Endothelial cell (in vitro differentiated cells): ENCODE measurements at regions not wholly inside any gene's neighbourhood (a gene's known extent, or its start where the extent isn't known, plus 50 kb on each side); places are given as distances from the start of the nearest gene placed in this dataset.

Source experiments
- DNase-seq: peaks from one replicate; pipeline ENCODE4 v3.0.0; 2021; ENCODE audit warnings: low spot score
- H3K27ac Mint-ChIP-seq: one replicate; pipeline ENCODE4 v1.8.0; 2021; ENCODE audit warnings: mixed read lengths, inconsistent platforms; ENCODE audit not compliant: unreplicated experiment
- H3K27me3 Mint-ChIP-seq: one replicate; pipeline ENCODE4 v1.8.0; 2021; ENCODE audit warnings: mild to moderate bottlenecking, moderate library complexity, mixed read lengths, inconsistent platforms; ENCODE audit not compliant: unreplicated experiment
- H3K36me3 Mint-ChIP-seq: one replicate; pipeline ENCODE4 v1.8.0; 2021; ENCODE audit warnings: mild to moderate bottlenecking, low read depth, mixed read lengths, inconsistent platforms; ENCODE audit not compliant: unreplicated experiment
- H3K4me1 Mint-ChIP-seq: one replicate; pipeline ENCODE4 v1.8.0; 2021; ENCODE audit warnings: mild to moderate bottlenecking, mixed read lengths, inconsistent platforms; ENCODE audit not compliant: unreplicated experiment
- H3K4me3 Mint-ChIP-seq: one replicate; pipeline ENCODE4 v1.8.0; 2021; ENCODE audit warnings: mild to moderate bottlenecking, mixed read lengths, inconsistent platforms; ENCODE audit not compliant: unreplicated experiment
- H3K9me3 Mint-ChIP-seq: one replicate; pipeline ENCODE4 v1.8.0; 2021; ENCODE audit warnings: mixed read lengths, inconsistent platforms; ENCODE audit not compliant: unreplicated experiment
- TF ChIP-seq, protein P1 (sequence below): fragments of 200-600 bp; sonication (generic); IDR thresholded peaks from one replicate; pipeline ENCODE4 v1.5.0; 2021; ENCODE audit warnings: antibody characterized with exemption; ENCODE audit not compliant: unreplicated experiment

DNA sequence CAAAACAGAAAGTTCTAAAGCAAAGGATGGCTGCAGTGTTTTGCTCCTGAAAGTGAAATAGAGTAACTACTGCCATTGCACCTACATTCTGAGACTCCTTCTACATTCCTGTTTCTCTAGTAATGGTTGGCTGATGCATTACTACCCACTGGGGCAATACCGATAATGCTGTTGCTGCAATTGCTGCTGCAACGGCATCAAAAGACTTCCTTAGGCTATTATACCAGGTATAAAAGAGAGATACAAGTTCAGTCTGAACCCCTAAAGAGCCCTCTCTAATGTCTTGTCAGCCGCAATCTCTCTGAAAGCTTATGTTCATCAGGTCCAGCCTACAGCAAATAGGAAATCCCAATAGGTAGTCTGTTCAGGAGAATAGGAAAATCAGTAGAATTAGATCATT lies 338.4 kb downstream of the PABPC4L start:
- Mint-ChIP-seq H3K27me3 (no peaks in the 10 kb centered on the region), H3K36me3 (no peaks in the 10 kb centered on the region), H3K4me1 (no peaks in the 10 kb centered on the region), H3K4me3 (no peak overlapping the region), H3K27ac (no peak overlapping the region), H3K9me3 (no peaks in the 10 kb centered on the region)
- TF ChIP-seq, protein P1, sequence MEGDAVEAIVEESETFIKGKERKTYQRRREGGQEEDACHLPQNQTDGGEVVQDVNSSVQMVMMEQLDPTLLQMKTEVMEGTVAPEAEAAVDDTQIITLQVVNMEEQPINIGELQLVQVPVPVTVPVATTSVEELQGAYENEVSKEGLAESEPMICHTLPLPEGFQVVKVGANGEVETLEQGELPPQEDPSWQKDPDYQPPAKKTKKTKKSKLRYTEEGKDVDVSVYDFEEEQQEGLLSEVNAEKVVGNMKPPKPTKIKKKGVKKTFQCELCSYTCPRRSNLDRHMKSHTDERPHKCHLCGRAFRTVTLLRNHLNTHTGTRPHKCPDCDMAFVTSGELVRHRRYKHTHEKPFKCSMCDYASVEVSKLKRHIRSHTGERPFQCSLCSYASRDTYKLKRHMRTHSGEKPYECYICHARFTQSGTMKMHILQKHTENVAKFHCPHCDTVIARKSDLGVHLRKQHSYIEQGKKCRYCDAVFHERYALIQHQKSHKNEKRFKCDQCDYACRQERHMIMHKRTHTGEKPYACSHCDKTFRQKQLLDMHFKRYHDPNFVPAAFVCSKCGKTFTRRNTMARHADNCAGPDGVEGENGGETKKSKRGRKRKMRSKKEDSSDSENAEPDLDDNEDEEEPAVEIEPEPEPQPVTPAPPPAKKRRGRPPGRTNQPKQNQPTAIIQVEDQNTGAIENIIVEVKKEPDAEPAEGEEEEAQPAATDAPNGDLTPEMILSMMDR, result no peak
- DNase-seq, result no peak

GRCh38 chr4:133856731-133857355 lies 344.7 kb downstream of the PABPC4L start:
- Mint-ChIP-seq H3K9me3 (no peaks in the 10 kb centered on the region), H3K27me3 (no peaks in the 10 kb centered on the region), H3K36me3 (no peaks in the 10 kb centered on the region), H3K4me3 (no peak overlapping the region), H3K27ac (no peak overlapping the region), H3K4me1 (no peaks in the 10 kb centered on the region)
- TF ChIP-seq, protein P1, result no peak
- no peak for DNase-seq

DNA sequence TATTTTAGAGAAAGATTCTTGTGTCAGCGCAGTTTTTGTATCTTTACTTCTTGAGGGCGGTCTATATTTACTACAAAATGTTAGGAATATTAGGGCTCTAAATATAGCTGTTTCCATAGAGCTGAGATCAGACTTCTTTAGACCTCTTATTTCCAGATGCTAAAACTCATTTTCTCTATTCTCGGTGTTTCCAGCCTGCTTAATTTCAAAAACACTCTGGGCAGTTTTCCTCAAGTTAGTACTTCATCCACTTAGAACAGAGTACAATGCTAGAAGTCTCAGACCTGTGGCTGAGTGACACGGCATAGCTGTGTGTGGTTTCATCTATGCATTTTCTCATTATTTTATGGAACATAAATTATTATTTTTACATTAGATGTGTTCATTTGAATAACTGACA lies 346.6 kb downstream of the PABPC4L start:
- H3K4me1 Mint-ChIP-seq, result no peaks in the 10 kb centered on the region
- TF ChIP-seq, protein P1, result no peak
- H3K9me3 Mint-ChIP-seq, result no peaks in the 10 kb centered on the region
- no peaks in the 10 kb centered on the region for H3K27me3 Mint-ChIP-seq
- H3K36me3 Mint-ChIP-seq, result no peaks in the 10 kb centered on the region
- DNase-seq, result no peak
- no peak overlapping the region for H3K27ac Mint-ChIP-seq
- H3K4me3 Mint-ChIP-seq, result no peak overlapping the region

DNA sequence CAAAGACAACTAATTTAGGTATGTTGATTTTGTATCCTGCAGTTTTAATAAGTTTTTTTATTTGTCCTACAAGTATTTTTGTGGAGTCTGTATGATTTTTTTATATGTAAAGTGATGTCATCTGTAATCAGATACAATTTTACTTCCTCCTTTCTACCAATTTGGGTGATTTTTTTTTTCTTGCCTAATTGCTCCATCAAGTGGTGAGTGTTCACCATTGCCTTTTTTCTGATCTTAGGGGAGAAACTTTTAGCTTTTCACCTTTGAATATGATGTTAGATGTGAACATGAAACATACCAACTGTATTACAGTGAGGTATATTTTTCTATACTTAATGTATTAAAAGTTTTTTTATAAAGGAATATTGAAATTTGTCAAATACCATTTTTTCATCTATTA lies 362.3 kb downstream of the PABPC4L start:
- no peak overlapping the region for H3K4me3 Mint-ChIP-seq
- H3K27ac Mint-ChIP-seq, result no peak overlapping the region
- no peaks in the 10 kb centered on the region for H3K36me3 Mint-ChIP-seq
- no peak for DNase-seq
- H3K9me3 Mint-ChIP-seq, result peaks cover 8% of the 10 kb centered on the region
- no peaks in the 10 kb centered on the region for H3K27me3 Mint-ChIP-seq
- TF ChIP-seq, protein P1, result no peak
- no peaks in the 10 kb centered on the region for H3K4me1 Mint-ChIP-seq

- H3K36me3 Mint-ChIP-seq, result no peaks in the 10 kb centered on the region
- no peaks in the 10 kb centered on the region for H3K27me3 Mint-ChIP-seq
- no peak overlapping the region for H3K27ac Mint-ChIP-seq
- TF ChIP-seq, protein P1, result no peak
- no peak overlapping the region for H3K4me3 Mint-ChIP-seq
- DNase-seq, result no peak
- no peaks in the 10 kb centered on the region for H3K4me1 Mint-ChIP-seq
- H3K9me3 Mint-ChIP-seq, result no peaks in the 10 kb centered on the region
Measured at GRCh38 chr4:133823177-133823576, 378.4 kb downstream of the PABPC4L start.
